Activated T-cell treated with anti-CD3 and anti-CD28 coated beads, Interleukin-2, amount 50 U/mL, for 72 hours (primary cell): ENCODE measurements at regions not wholly inside any gene's neighbourhood (a gene's known extent, or its start where the extent isn't known, plus 50 kb on each side); places are given as distances from the start of the nearest gene placed in this dataset.

Experiments used
- ATAC-seq, 2 donors: fragments of 150-1000 bp; cut with Tn5 transposase; replicated peaks in 1 of 2; 2 replicates each; pipeline ENCODE4 v1.10.0; 2021; ENCODE audit warnings: moderate library complexity in 2 of 2, mild to moderate bottlenecking in 1 of 2
- DNase-seq, 2 donors: peaks; one replicate each; pipeline ENCODE4 v3.0.0; 2021 to 2022; ENCODE audit warnings: mixed read lengths in 1 of 2
- H3K27ac Mint-ChIP-seq: one replicate; pipeline ENCODE4 v1.8.0; 2022; ENCODE audit warnings: mild to moderate bottlenecking, moderate library complexity, mixed read lengths
- H3K27me3 Mint-ChIP-seq: one replicate; pipeline ENCODE4 v1.8.0; 2022; ENCODE audit warnings: low read depth, mixed read lengths
- H3K36me3 Mint-ChIP-seq, 2 donors: one replicate each; pipeline ENCODE4 v1.8.0; 2022; ENCODE audit warnings: mixed read lengths in 2 of 2, mild to moderate bottlenecking in 1 of 2; ENCODE audit not compliant: insufficient read depth in 2 of 2
- H3K4me1 Mint-ChIP-seq: one replicate; pipeline ENCODE4 v1.8.0; 2022; ENCODE audit warnings: low read depth, mixed read lengths
- H3K4me3 Mint-ChIP-seq, 2 donors: one replicate each; pipeline ENCODE4 v1.8.0; 2022; ENCODE audit warnings: mild to moderate bottlenecking in 2 of 2, mixed read lengths in 2 of 2, moderate library complexity in 2 of 2
- H3K9me3 Mint-ChIP-seq, 2 donors: one replicate each; pipeline ENCODE4 v1.8.0; 2022; ENCODE audit warnings: mixed read lengths in 2 of 2

DNA sequence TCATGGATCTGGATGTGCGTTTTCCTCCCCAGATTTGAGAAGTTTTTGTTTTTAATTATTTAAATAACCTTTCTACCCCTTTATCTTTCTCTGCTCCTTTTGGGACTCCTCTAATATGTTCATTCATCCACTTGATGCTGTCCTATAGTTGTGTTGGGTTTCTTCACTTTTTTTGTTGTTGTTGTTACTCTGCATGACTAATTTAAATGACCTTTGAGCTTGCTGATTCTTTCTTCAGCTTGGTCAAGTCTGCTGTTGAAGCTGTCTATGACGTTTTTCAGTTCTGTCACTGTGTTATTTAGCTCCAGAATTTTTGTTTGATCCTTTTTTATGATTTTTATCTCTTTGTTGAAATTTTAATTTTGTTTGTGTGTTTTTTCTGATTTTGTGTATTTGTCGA lies 463.6 kb upstream of the ALCAM start:
- H3K9me3 Mint-ChIP-seq, result peaks cover 1 to 5% of the 10 kb centered on the region in 2 donors

DNA sequence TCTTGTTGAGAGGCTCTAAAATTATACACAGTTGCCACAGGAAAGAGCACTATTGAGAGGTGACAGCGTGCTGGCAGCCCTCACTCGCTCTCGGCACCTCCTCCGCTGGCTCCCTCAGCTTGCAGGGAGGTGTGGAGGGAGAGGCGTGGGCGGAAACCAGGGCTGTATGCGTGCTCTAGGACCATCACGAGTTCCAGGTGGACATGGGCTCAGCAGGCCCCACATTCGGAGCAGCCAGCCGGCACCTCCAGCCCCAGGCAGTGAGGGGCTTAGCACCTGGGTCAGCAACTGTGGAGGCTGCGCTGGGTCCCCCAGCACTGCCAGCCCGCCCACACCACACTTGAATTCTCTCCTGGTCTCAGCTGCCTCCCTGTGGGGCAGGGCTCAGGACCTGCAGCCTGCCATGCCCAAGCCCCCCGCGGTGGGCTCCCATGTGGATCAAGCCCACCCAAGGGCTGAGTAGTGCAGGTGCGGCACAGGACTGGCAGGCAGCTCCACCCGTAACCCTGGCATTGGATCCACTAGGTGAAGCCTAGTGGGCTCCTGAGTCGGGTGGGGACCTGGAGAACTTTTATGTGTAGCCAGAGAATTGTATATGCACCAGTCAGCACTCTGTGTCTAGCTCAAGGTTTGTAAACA lies 460.6 kb upstream of the ALCAM start:
- H3K4me3 Mint-ChIP-seq, result no peak overlapping the region
- H3K4me1 Mint-ChIP-seq, result no peaks in the 10 kb centered on the region
- H3K36me3 Mint-ChIP-seq, result peaks cover 0 to 2% of the 10 kb centered on the region in 2 donors
- peaks cover 0 to 5% of the 10 kb centered on the region in 2 donors for H3K9me3 Mint-ChIP-seq
- ATAC-seq (no peak), DNase-seq (no peak)
- no peaks in the 10 kb centered on the region for H3K27me3 Mint-ChIP-seq
- no peak overlapping the region for H3K27ac Mint-ChIP-seq

More for the DNA sequence above, 463.6 kb upstream of the ALCAM start:
- peaks cover 0 to 2% of the 10 kb centered on the region in 2 donors for H3K36me3 Mint-ChIP-seq
- no peak overlapping the region for H3K4me3 Mint-ChIP-seq
- no peaks in the 10 kb centered on the region for H3K4me1 Mint-ChIP-seq
- no peak overlapping the region for H3K27ac Mint-ChIP-seq
- DNase-seq (no peak), ATAC-seq (no peak)
- no peaks in the 10 kb centered on the region for H3K27me3 Mint-ChIP-seq

DNA sequence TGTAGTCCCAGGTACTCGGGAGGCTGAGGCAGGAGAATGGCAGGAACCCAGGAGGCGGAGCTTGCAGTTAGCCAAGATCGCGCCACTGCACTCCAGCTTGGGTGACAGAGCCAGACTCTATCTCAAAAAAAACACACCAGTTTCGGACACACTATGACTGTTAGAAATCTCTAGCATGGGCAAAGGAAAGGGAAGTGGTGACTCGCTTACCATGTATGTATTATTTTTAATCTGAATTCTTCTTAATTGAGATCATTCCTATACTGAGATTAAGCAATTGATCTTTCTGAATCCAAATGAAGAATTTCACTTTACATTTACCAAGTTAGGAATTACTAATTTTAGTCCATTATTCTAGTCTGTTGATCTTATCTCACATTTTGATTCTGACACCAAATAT lies 459.2 kb upstream of the ALCAM start:
- H3K27ac Mint-ChIP-seq, result no peak overlapping the region

DNA sequence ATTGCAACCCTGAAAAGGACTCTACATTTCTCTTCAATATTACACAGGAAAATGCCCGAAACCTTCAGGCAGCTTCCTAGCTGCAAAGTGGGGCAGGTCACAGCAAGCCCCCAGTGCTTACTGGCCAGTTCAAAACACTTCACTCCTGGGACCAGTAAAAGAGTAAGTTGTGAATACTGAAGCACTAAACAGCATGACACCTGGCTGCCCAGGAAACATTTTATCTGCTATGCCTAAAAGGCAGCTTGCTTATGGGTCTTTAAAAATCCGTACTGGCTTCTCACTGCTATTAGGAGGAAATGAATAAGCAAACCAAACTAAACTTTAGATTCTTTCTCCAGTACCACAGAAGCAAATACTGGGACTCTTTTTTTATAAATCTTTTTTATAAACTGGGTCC lies 457.9 kb upstream of the ALCAM start:
- ATAC-seq (no peak), DNase-seq (no peak)
- Mint-ChIP-seq H3K4me3 (no peak overlapping the region), H3K27ac (no peak overlapping the region), H3K27me3 (no peaks in the 10 kb centered on the region), H3K9me3 (peaks cover 0 to 2% of the 10 kb centered on the region in 2 donors), H3K36me3 (no peaks in the 10 kb centered on the region), H3K4me1 (no peaks in the 10 kb centered on the region)

More for the DNA sequence above, 459.2 kb upstream of the ALCAM start:
- H3K36me3 Mint-ChIP-seq, result peaks cover 0 to 2% of the 10 kb centered on the region in 2 donors
- H3K27me3 Mint-ChIP-seq, result no peaks in the 10 kb centered on the region
- no peak for DNase-seq
- no peak overlapping the region for H3K4me3 Mint-ChIP-seq
- no peak for ATAC-seq
- no peaks in the 10 kb centered on the region for H3K4me1 Mint-ChIP-seq
- H3K9me3 Mint-ChIP-seq, result peaks cover 0 to 4% of the 10 kb centered on the region in 2 donors

DNA sequence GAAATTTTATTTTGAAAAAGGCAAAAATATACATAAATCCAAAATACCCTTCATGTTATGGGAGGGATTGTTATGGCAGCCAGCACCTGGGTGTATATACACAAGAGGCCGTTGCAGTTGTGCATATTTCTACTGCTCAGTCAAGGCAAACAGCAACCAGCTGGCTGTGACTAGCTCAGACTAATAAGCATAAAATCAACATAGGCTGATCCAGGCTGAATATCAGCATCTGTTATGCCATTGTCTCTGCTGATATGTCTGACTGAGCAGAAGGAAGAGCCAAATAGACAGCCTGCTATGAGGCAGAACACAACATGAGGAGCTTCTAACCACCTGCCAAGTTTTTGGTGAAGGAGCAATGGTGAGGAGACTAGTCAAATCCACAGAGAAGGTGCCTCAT lies 457.5 kb upstream of the ALCAM start:
- Mint-ChIP-seq H3K27me3 (no peaks in the 10 kb centered on the region), H3K4me1 (no peaks in the 10 kb centered on the region), H3K4me3 (no peak overlapping the region), H3K9me3 (peaks cover 0 to 2% of the 10 kb centered on the region in 2 donors), H3K36me3 (no peaks in the 10 kb centered on the region), H3K27ac (no peak overlapping the region)
- ATAC-seq (no peak), DNase-seq (no peak)

DNA sequence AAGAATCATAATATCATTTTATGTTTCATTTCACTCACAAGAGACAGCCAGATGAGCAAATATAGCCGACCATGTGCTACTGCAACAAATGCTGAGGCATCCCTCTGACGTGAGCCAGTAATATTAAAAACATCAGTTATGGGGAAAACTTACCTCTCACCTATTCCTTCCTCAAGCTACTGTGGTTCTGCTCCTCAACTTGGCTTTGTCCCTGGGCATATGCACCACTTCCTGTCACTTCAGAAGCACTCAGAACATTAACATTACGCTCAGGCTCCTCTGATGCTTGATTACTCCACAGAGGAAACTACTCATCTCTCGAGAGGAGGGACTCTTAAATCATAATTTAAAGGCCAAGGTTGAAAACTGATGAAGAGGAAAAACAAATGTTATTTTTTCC lies 457.0 kb upstream of the ALCAM start:
- H3K27ac Mint-ChIP-seq, result no peak overlapping the region
- H3K4me3 Mint-ChIP-seq, result no peak overlapping the region
- no peaks in the 10 kb centered on the region for H3K4me1 Mint-ChIP-seq
- no peak for DNase-seq
- no peaks in the 10 kb centered on the region for H3K36me3 Mint-ChIP-seq
- no peak for ATAC-seq
- no peaks in the 10 kb centered on the region for H3K27me3 Mint-ChIP-seq
- peaks cover 0 to 2% of the 10 kb centered on the region in 2 donors for H3K9me3 Mint-ChIP-seq

DNA sequence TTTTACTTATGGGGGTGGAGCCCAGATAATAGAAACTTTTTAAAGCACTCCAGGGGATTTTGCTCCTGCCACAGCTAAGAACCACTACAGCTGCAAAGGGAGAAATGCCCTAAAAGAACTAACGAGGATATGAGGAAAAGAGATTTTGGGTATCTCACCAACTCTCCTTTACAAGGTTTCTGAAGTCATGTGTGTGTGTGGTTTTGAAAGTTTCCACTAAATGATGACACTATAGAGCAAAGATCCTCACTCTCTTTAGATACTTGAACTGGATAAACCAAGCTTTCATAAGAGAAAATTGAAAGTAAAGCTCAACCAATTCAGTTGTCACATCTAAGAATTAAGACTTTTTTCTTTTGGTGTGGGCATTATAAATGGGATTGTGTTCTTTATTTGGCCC lies 455.3 kb upstream of the ALCAM start:
- H3K36me3 Mint-ChIP-seq, result no peaks in the 10 kb centered on the region
- H3K27me3 Mint-ChIP-seq, result no peaks in the 10 kb centered on the region
- H3K27ac Mint-ChIP-seq, result no peak overlapping the region
- H3K9me3 Mint-ChIP-seq, result peaks cover 0 to 2% of the 10 kb centered on the region in 2 donors
- H3K4me1 Mint-ChIP-seq, result no peaks in the 10 kb centered on the region
- ATAC-seq, result no peak
- DNase-seq, result no peak
- H3K4me3 Mint-ChIP-seq, result no peak overlapping the region

DNA sequence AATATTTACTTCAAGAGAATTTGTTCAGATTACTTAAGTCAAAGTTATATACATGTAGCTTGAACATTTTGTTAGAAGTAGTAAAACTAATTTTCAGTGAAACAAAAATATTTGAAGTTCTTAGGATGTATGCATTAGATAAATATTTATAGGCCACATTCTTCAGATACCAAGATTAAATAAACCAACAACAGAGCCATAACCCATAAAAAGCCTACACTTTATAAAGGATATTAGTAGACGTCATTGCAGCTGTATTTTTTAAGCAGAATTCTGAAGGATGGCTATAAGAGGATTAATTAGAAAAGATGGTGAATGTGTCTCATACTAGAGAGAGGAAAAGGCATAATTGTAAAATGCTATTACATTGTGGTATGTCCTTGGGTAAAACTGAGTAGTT lies 449.7 kb upstream of the ALCAM start:
- ATAC-seq (no peak), DNase-seq (no peak)
- Mint-ChIP-seq H3K9me3 (peaks cover 4 to 5% of the 10 kb centered on the region in 2 donors), H3K27me3 (no peaks in the 10 kb centered on the region), H3K4me3 (no peak overlapping the region), H3K4me1 (no peaks in the 10 kb centered on the region), H3K27ac (no peak overlapping the region), H3K36me3 (peaks cover 0 to 3% of the 10 kb centered on the region in 2 donors)

DNA sequence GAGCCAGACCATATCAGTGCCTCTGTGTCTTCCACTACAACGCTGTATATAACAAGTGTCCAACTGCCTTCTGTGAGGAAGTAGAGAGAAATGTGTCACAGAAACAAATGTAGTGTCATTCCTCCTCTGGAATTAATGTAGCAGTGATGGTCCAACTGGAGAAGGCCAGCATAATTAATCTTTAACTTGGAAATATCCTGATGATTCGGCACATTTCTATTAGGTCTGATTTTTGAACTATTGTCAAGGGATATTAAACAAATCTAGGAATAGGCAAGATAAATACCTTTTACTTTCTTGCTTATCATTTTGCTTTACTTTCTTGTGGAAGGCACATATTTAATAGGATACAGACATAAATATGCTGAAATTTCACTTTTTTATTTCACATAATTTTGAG lies 446.2 kb upstream of the ALCAM start:
- no peak overlapping the region for H3K4me3 Mint-ChIP-seq
- H3K4me1 Mint-ChIP-seq, result no peaks in the 10 kb centered on the region
- DNase-seq (no peak), ATAC-seq (no peak)
- peaks cover 4 to 5% of the 10 kb centered on the region in 2 donors for H3K9me3 Mint-ChIP-seq
- peaks cover 0 to 3% of the 10 kb centered on the region in 2 donors for H3K36me3 Mint-ChIP-seq
- no peak overlapping the region for H3K27ac Mint-ChIP-seq
- no peaks in the 10 kb centered on the region for H3K27me3 Mint-ChIP-seq

DNA sequence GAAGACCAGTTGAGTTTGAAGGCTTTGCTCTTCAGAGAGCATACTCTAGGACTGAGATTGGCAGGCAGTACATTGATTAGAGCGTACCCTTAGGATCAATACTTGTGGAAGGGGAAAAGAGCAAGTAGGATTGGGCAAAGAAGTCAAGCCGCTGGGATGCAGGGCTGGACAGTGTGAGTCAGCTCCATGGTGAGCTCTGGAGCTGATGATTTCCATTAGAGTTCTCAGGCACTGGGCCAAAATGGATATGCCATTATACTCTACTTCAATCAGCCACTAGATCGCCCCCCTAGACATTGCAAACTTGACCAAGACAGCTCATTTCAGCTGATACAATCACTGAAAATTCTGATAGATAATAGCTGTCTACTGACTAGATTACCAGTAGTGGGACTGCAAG lies 432.7 kb upstream of the ALCAM start:
- no peaks in the 10 kb centered on the region for H3K4me1 Mint-ChIP-seq
- peaks cover 4 to 8% of the 10 kb centered on the region in 2 donors for H3K9me3 Mint-ChIP-seq
- no peak overlapping the region for H3K27ac Mint-ChIP-seq
- H3K36me3 Mint-ChIP-seq, result peaks cover 0 to 2% of the 10 kb centered on the region in 2 donors
- no peak for ATAC-seq
- no peak for DNase-seq
- no peaks in the 10 kb centered on the region for H3K27me3 Mint-ChIP-seq
- H3K4me3 Mint-ChIP-seq, result no peak overlapping the region

DNA sequence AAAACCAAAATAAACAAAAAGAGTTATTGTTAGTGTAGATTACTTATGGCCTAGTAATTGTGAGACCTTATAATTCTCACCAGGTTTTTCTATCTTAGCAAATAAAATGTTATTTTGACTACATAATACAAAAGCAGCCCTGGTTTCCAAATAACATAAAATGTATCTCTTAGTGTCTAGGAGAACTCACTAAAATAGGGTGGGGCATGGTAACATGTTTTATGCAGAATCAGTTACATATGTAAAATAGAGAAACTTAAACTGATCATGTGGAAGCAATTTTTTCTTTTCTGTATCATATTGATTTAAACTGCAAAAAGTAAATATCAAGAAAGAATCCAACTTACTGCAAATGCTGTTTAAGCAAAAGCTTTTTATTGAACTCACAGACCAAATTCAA lies 431.1 kb upstream of the ALCAM start:
- Mint-ChIP-seq H3K9me3 (peaks cover 2 to 5% of the 10 kb centered on the region in 2 donors), H3K27me3 (no peaks in the 10 kb centered on the region), H3K4me1 (no peaks in the 10 kb centered on the region), H3K4me3 (no peak overlapping the region), H3K27ac (no peak overlapping the region), H3K36me3 (no peaks in the 10 kb centered on the region)
- ATAC-seq (no peak), DNase-seq (no peak)

DNA sequence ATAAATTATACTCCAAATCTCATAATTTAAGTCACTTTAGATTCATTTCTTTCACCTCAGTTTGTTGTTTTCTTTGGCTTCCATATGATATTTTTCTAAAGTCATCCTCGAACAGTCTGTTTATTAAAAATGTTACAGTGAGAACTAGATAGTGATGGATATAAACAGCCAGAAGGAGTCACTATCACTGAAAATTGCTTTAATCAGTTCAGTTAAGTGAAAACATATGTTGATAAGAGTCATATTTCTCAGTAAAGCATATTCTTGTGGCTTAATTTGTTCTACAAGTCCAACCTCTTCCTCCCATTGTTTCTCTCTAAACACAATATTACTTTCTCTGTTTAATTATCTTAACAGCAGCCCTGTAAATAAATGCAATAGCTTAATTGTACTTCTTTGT lies 427.5 kb upstream of the ALCAM start:
- no peak for DNase-seq
- Mint-ChIP-seq H3K4me1 (no peaks in the 10 kb centered on the region), H3K27me3 (no peaks in the 10 kb centered on the region), H3K4me3 (no peak overlapping the region), H3K9me3 (no peaks in the 10 kb centered on the region), H3K36me3 (no peaks in the 10 kb centered on the region), H3K27ac (no peak overlapping the region)
- ATAC-seq, result no peak

DNA sequence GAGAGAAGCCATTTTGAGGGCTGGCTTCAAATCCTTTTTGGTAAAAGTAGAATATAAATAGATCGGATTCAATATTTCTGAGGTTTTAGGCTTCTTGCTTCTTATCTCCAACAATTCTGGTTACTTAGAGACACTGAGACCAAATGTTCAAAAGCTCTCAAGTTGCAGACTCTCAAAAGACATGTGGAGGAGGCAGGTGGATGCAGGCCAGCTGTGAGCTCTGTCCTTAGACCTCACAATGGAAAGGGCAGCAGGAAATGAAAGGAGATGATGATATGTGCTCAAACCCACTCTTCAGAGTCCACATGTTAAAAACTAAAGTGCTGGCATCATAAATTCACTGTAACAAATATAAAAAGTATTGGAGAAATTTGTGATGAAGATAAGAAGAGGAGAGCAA lies 424.9 kb upstream of the ALCAM start:
- Mint-ChIP-seq H3K4me3 (no peak overlapping the region), H3K27me3 (no peaks in the 10 kb centered on the region), H3K4me1 (no peaks in the 10 kb centered on the region), H3K36me3 (no peaks in the 10 kb centered on the region), H3K9me3 (peaks cover 1 to 4% of the 10 kb centered on the region in 2 donors), H3K27ac (no peak overlapping the region)
- no peak for DNase-seq
- ATAC-seq, result no peak

DNA sequence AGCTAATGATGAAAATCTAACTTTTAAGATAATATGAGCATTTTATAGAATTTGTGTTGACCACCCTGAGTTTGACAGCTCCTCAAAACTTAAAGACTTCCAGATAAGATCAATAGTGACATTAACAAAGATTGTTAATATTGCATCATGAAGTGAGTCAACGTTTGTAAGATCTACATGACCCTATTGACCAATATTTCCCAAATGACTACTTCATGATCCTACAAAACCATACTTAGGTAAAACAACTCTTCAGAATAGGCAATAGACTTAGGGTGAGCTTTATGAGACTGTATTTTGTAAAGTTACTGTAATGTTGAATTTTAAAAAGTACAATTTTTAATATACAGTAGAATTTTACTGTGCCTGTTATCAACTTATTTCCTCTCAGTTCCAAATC lies 422.7 kb upstream of the ALCAM start:
- Mint-ChIP-seq H3K4me1 (no peaks in the 10 kb centered on the region), H3K27ac (no peak overlapping the region), H3K4me3 (no peak overlapping the region), H3K36me3 (no peaks in the 10 kb centered on the region), H3K27me3 (no peaks in the 10 kb centered on the region), H3K9me3 (peaks cover 1 to 5% of the 10 kb centered on the region in 2 donors)
- DNase-seq, result no peak
- ATAC-seq, result no peak
